Mesenteric fat pad (tissue), 1 donor: ENCODE measurements at regions not wholly inside any gene's neighbourhood (a gene's known extent, or its start where the extent isn't known, plus 50 kb on each side); places are given as distances from the start of the nearest gene placed in this dataset.

ENCODE experiments used
- DNase-seq: peaks from one replicate; pipeline ENCODE4 v3.0.0-alpha.2; 2020; ENCODE audit warnings: low spot score
- donor health status: DM: yes; HTN: yes; CAD: no.

DNA sequence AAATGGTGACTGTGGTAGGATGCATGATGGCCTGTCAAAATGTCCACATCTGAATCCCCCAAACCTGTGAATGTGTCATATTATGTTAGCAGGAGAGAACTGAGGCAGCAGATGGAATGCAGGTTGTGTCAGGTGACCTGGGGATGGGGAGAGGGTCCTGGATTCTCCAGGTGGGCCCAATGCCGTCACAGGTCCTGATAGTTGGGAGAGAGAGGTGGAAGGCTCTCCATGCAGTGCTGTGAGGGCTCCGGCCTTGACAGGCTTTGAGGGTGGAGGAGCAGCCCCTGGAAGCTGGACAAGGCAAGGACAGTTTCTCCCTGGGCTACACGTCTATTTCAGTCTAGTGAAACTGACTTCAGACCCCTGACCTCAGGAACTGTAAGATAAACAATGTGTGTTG lies 330.9 kb upstream of the ZNF32 start:
- DNase-seq = peak; percentile 76

DNA sequence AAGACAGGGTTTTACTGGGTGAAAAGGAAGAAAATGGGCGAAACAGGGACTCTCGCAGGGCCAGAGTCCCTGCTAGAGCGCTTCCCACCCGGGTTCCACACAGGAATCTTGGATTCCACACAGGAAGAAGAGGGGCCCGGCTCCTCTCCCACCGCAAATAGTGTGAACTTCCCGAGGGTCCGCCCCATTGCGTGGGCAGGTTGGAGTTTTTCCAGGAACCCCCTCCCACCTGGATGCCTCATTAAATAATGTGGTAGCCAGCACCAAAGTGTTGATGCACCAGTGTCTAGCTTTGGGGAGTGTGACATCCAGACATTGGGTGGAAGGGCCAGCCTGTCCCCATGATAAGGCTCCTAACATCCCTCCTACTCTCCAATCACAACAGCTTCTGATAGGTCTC lies 330.3 kb upstream of the ZNF32 start:
- no peak for DNase-seq

DNA sequence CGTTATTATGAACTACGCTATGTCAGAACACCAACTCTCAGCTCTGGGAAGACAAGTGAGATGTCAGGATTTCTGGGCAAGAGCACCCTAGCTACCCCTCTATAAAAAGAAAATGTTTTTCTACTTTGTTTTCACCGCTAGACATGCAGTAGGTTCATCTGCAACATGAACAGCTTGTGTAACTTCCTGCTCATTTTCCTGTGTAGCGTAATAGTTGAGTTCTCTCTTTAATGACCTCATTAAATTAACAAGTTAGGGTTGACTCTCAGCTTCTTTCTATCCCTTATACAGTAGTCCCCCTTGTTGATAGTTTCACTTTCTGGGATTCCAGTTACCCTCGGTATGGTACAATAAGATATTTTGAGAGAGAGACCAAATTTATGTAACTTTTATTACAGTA lies 329.4 kb upstream of the ZNF32 start:
- no peak for DNase-seq

DNA sequence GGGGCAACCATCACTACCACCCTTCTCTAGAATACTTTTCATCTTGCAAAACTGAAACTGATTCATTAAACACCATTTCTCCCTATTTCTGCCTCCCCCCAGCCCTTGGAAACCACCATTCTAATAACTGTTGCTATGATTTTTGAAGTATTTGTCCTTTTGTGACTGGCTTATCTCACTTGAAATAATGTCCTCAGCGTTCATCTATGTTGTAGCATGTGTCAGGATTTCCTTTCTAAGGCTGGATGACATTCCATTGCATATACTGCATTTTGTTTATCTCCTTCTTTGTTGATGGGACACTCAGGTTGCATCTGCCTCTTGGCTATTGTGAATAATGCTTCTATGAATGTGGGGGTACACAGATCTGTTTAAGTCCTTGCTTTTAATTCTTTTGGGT lies 327.6 kb upstream of the ZNF32 start:
- no peak for DNase-seq

DNA sequence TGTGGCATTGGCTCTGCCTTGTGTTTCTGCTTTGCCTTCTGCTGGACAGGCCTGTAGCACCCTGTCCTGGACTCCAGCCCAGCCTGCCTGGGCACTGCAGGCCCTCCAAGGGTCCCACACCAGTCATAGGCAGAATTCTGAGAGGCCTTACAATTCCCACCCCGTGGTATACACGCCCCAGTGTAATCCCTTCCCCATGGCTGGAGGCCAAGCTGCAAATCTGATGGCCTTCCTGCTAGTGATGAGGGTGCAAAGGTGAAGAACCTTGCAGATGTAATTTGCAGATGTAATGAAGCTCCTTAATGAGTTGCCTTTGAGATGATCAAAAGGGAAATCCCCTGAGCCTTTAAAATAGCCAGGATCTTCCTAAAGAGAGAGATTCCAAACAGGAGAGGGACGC lies 325.1 kb upstream of the ZNF32 start:
- DNase-seq = no peak

DNA sequence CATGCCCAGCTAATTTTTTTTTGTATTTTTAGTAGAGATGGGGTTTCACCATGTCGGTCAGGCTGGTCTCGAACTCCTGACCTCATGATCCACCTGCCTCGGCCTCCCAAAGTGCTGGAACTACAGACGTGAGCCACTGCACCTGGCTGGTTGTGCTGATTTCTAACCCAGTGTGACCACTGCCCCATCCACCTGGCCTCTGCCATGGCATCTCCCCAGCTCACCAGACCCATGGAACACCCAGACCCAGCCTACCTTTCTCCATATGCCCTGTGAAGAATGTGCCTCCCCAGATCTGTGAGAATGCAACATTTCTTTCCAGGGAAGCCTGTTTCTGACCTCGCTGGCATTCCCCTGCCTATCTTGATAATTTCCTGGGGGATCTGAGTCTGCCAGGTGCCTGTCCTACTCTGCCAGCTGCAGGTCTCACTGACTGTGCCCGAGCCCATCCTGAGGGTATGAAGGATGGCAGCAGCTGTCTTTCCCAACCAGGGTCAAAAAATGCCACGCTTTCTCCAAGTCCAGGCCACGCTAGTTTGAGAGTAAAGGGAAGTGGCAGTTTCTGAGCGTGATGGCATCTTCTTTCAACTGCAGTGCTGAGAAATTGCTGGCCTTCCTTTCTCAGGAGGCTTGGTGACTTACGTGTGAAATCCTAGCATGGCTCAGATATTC lies 324.4 kb upstream of the ZNF32 start:
- peak; percentile 57 for DNase-seq

DNA sequence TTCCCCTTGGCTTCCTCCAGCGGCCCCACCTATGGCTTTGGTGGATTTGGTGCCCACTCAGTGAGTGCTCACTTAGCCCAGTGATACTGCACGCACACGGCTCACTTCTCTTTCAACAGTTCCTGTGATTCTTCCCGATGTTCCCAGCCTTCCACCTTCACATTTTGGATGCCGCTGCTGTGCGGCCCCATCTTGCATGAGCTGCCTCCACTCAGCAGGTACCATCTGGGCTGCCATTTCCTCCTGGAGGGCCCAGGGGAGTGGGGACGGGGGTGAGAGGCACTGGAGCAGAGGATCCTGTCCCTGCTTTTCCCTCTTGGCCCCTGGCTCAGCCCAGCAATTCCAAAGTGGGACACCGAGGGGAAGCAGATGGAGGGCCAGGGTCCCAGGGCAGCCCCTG lies 323.3 kb upstream of the ZNF32 start:
- peak; percentile 51 for DNase-seq

DNA sequence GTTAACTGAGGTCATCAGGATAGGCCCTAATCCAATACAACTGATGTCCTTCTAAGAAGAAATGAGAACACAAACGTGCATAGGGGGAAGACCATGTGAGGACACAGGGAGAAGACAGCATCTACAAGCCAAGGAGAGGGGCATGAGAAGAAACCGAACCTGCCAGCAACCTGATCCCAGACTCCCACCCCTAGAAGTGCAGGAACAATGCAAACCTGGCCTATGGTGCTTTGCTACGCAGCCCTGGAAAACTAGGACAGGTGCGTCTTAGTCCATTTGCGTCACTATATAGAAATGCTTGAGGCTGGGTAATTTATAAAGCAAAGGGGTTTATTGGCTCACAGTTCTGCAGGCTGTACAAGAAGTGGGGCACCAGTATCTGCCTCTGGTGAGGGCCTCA lies 322.6 kb upstream of the ZNF32 start:
- DNase-seq = no peak

DNA sequence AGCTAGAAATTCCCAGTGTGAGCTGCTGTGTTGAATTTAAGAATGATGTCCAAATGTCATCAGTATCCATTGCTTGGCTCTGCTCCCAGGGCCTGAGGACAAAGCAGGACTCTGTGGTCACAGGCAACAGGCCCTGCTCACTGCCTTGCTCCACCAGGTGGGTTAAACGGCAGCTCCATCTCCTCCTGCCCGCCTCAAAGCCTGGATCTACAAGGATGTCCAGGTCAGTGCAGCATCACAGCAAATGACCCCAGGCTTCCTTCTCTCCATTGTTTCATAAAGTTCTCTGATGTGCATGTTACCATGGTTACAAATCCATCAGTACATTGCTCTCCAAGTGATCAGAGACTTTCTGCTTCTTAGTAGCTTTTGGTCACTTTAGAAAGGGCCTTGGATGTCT lies 322.0 kb upstream of the ZNF32 start:
- DNase-seq = peak; percentile 51

DNA sequence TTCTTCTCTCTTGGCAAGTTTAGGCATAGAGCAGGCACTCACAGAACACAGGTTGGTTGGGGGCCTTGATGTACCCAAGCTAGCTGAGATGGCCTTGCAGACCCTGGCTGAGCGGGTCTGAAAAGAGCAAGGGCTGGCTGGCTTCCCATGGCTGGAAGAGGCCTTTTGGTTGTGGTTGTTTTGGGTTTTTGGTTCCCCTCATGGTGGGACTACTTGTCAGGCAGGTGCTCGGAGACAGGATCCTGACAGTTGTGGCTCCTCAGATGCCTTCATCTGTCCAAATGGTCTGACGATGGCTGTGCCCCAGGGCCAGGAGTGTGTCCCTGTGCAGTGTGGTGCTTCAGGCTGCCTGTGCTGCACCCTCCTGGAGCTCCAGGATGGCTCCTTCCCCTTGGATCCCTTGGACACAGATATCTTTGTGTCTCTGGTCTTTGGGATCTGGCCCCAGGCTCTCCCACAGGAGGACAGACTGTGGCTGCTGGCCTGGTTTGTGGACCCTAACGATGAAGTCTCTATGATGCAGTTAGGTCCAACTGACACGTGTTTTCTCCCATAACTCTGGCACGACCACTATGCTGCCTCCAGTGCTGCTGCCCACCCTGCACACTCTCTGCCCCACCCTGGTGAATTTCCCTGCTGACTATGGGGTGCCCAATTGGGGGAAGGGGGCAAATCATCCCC lies 321.5 kb upstream of the ZNF32 start:
- DNase-seq = peak; percentile 67

DNA sequence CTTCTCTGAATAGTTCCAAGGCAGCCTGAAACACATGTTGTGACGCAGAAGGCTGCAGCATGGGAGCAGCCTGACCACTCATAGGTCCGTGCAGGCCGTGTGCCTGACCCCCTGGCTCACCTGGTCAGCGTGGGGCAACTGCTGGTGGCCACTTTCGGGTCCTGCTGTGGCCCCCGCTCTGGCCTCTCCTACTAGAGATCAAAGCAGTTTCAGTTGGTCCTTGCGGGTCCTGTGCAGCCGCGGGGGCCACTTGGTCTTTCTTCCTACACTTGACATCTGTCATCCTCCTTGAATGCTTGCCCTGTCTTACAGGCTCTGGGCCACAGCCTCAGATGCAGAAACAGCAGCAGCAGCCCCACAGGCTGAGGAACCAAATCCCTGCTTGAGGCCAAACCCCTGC lies 320.8 kb upstream of the ZNF32 start:
- peak; percentile 62 for DNase-seq

DNA sequence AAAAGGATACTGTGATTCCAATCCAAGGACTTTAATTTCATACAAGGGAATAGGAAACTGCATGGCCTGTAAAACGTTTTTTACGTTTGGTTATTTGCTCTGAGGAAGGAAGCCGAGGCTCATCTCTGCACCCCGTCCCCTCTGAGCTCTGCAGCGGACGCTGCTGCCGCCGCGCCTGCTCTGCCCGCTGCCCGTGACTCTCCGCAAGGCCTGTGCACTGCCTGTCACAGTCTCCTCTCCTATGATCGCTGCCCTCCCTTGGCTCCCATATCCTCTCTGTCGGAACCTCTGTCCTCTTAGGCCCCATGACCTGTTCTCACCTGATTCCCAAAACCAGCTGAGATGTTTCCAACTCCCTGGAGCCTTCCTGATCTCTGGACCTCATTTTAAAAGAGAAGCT lies 320.3 kb upstream of the ZNF32 start:
- no peak for DNase-seq

DNA sequence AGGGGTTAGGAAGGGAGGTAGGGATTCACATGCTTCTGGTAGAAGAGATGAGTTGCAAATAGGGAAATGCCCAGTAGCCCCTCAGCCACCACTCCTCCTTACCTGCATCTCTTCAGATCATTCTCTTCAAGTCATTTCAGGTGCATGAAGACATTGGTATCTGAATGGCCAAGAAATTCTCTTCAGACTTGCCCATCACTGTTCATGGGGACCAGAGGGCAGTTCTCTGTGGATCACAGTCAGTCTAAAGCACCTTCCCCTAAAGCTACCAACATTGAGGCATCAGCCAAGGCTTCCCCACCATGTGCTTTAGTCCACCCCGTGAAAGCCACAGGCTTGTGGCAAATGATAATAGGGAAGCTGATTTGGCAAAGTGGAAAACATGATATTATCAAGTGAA lies 319.4 kb upstream of the ZNF32 start:
- no peak for DNase-seq

DNA sequence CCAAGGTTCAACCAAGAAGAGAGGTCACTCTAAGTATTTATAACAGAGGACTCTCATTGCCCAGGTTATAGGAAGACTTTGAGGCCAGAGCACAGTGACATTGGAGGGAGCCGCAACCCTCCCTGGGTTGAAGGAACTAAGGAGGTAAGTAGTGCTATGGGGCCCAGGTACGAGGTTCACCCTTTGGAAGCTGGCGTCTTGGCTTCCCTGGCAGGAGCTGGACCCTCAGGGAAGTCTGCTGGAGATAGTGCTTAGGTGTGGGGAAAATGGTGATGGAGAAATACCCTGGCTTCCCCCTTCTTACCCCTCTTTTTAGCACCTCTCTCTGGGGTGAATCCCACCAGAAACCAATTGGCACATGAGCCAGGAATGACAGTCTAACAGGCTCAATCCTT lies 317.9 kb upstream of the ZNF32 start:
- no peak for DNase-seq

DNA sequence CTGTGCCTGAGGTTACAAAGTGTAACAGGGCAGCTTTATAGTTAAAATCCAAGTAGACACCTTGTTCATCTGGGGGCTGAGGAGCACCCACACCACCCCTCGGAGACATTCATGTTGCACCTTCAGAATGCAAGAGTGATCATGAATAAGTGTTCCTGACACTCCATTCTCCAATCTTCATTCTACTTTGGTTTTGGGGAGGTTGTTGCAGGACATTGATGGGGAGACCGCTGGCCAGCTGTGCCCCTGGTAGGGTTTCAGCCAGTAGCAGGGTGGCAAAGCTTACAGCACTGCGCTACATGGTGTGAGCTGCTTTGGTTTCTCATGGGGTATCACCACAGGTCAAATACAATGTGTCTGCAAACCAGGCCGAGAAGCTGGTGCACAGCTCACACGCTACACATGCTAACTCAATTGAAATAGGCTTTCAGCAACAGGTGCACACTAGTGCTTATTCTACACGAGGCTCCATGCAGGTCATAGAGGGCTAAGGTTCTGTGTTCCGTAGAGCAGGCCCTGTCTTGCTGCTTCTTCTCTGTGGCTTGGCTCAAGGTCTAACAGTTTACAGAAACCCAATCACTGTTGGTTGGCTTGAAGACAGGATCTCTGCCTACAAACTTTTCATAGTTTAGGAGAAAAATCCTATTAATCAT lies 317.4 kb upstream of the ZNF32 start:
- DNase-seq = peak; percentile 59

DNA sequence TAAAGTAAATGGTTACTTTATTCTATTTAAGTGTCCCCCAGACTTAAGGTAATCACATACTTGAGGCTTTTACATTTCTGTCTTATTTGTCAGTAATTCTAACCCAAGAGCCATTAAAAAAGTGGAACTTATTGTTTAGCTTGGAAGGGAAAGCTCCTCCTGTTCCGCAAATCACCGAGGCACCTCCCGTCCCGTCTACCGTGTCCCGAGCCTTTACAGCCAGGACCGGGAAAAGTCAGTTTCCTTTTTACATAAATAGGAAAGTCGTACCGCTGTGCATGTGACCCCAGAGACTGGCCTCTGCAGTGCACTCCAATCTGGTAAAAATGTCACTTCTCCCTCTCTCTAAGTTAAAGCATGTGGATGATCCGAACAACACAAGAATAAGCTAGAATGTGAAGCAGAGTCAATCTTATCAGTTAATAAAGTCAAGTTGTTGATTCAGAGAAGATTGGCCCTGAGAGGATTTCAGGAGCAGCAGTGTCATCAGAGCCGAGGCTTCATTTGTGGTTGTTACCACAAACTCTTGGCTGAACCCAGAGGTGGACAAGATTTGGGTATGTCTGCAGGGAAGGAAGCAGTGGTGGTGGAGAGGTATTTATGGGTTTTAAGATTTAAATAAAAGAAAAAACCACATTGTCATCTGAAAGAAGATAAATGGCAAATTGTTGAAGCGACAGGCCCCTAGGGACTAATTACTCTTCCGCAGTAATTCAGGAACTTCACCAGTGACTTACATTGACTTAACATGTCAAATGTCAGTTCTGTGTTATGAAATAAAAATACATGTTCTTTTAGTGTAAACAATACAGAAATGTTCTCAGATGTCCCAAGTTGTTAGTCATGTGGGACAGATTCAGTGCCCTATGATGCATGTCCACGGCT lies 316.6 kb upstream of the ZNF32 start:
- no peak for DNase-seq

DNA sequence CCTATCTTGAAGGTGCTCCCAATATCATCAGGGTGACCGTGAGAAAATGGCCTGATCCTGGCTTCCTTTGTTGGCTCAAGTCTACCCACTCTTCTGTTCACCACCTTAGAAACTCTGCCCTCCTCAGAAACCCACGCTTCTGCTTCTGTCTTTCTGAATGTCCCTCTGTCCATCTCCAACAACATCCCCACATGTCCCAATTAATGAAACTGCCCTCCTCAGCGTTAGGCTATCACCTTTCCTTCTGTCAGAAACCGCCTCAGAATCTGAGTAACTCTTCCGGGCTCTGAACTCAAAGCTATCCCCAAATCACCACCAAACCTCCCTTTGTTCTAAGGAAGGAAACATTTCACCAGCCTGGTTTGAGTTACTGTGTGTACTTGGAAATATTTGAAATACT lies 315.8 kb upstream of the ZNF32 start:
- DNase-seq = no peak

DNA sequence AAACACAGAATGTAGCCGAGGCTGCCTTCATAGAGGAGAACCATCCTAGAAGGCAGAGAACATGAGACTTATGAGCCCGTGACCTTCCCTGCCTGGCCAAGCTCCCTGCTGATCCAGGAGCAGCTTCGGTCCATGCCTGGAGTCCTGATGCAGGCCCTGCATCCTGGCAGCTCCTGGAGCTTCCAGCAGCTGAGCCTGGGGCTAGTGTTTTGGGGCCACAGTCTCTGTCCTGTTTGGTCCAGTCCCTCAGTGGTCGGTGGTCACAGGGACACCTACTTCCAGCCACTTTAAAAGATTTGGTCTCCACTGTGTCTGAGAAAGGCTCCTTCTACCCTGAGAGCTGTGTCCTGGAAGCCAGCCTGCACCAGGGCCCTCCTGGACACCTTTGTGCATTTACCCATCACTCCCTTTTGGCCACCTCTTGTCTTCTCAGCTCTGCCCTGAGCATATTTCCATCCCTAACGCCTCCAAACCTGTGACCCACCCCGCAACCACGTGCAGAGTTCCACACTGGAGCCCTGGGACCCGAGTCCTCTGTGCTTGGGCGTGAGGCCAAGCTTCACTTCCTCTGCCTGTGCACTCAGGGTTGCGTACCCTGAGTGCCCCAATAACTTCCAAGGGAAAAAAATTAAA lies 315.2 kb upstream of the ZNF32 start:
- DNase-seq = peak; percentile 88

DNA sequence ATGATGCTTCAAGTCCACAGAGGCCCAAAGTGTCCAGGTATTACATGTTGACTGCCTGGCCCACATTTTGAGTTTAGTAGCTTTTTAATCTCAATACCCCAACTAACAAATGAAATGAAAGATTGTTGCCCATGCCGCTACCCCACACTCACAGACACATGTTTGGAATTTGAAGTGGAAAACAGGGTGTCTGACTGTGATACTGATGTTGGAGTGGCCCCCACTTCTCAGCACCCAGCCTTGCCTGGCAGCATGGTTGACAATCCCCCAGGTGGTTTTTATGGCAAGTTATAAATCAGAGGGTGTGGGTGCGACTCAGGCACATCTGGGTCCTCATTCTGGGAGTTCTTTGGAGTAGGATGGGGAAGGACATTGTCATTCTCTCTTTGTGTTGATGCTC lies 314.7 kb upstream of the ZNF32 start:
- no peak for DNase-seq

DNA sequence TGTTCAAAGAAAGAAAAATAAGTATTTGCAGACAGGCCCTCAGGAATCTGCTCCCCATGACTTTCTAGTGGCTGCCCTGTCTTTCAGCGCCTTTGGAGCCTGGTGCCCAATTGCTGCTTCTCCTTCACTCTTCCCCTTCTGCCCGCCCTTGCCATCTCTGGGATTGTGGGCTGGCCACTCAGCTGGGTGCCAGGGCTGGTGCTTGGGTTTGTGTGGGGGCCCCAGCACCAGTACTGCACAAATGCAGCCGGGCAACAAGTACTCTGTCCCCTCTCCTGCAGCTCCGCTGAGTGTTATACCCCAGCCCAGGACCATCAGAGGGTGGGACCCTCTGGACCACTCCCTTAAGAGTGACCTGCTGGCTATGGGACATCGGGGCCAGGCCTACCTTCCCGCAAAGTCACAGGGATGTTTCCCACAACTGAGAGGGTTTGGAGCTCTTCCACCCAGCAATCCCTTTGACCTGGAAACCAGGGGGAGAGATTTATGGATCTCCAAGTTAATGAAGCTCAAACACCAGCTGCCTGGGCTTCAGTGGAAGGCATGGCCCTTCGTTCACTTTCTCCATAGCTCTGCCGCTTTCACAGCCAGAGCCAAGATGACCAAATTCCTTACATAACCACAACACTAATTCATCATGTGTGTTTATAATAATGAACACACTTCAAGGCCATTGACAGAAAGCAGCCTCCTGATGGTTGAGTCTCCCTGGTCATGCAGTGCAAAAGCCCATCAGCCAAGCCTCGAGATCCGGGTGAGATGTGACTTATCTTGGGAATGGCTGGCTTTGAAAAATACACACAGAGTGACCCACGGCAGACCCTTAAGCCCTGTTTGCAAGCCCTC lies 313.9 kb upstream of the ZNF32 start:
- peak; percentile 49 for DNase-seq
